Astrocyte (in vitro differentiated cells and primary cell): ENCODE measurements at regions not wholly inside any gene's neighbourhood (a gene's known extent, or its start where the extent isn't known, plus 50 kb on each side); places are given as distances from the start of the nearest gene placed in this dataset.
A peak's percentile ranks its signal among the peaks of the same experiment; 100 is the strongest.

Source experiments
- DNase-seq: peaks from one replicate; pipeline ENCODE4 v3.0.0-alpha.2; 2010; ENCODE audit warnings: low read depth
- FAIRE-seq: peaks from 2 replicates; lab custom pipeline; 2011; peaks lifted over from hg19 to GRCh38; lab: Jason Lieb, UNC
- H2AFZ ChIP-seq: 2 replicates; pipeline ENCODE4 v1.6.0; 2012; ENCODE audit warnings: low read depth, low read length, inconsistent platforms
- H3K27ac ChIP-seq: 2 replicates; pipeline ENCODE4 v1.5.1; 2011; ENCODE audit warnings: low read depth, low read length, inconsistent platforms
- H3K27me3 ChIP-seq: 2 replicates; pipeline ENCODE4 v1.6.0; 2011; ENCODE audit warnings: low read length, inconsistent platforms; ENCODE audit not compliant: insufficient read depth
- H3K36me3 ChIP-seq: 2 replicates; pipeline ENCODE4 v1.5.1; 2011; ENCODE audit warnings: low read length, inconsistent platforms; ENCODE audit not compliant: insufficient read depth
- H3K4me1 ChIP-seq: 2 replicates; pipeline ENCODE4 v1.5.1; 2011; ENCODE audit warnings: low read length, inconsistent platforms; ENCODE audit not compliant: insufficient read depth
- H3K4me2 ChIP-seq: 2 replicates; pipeline ENCODE4 v1.6.0; 2012; ENCODE audit warnings: low read length, inconsistent platforms
- H3K4me3 ChIP-seq: 2 replicates; pipeline ENCODE4 v1.5.1; 2011; ENCODE audit warnings: low read depth, mild to moderate bottlenecking, low read length, inconsistent platforms; ENCODE audit not compliant: insufficient read depth
- H3K79me2 ChIP-seq: 2 replicates; pipeline ENCODE4 v1.6.0; 2012; ENCODE audit warnings: mild to moderate bottlenecking, low read length, inconsistent platforms; ENCODE audit not compliant: insufficient read depth
- H3K9ac ChIP-seq: 2 replicates; pipeline ENCODE4 v1.6.0; 2012; ENCODE audit warnings: mild to moderate bottlenecking, low read length, inconsistent platforms
- H3K9me3 ChIP-seq: 2 replicates; pipeline ENCODE4 v1.5.1; 2012; ENCODE audit warnings: low read depth, mild to moderate bottlenecking, low read length, inconsistent platforms; ENCODE audit not compliant: insufficient read depth
- H4K20me1 ChIP-seq: 2 replicates; pipeline ENCODE4 v1.6.0; 2012; ENCODE audit warnings: low read length, inconsistent platforms; ENCODE audit not compliant: insufficient read depth
- H3K27ac Mint-ChIP-seq: one replicate; pipeline ENCODE4 v1.8.0; 2021; ENCODE audit warnings: mild to moderate bottlenecking, mixed read lengths; ENCODE audit not compliant: unreplicated experiment
- H3K27me3 Mint-ChIP-seq: one replicate; pipeline ENCODE4 v1.8.0; 2021; ENCODE audit warnings: low read depth, mixed read lengths; ENCODE audit not compliant: unreplicated experiment
- H3K36me3 Mint-ChIP-seq: one replicate; pipeline ENCODE4 v1.8.0; 2021; ENCODE audit warnings: low read depth, mixed read lengths; ENCODE audit not compliant: unreplicated experiment
- H3K4me1 Mint-ChIP-seq: one replicate; pipeline ENCODE4 v1.8.0; 2021; ENCODE audit warnings: low read depth, mixed read lengths; ENCODE audit not compliant: unreplicated experiment
- H3K4me3 Mint-ChIP-seq: one replicate; pipeline ENCODE4 v1.8.0; 2021; ENCODE audit warnings: mild to moderate bottlenecking, moderate library complexity, mixed read lengths; ENCODE audit not compliant: unreplicated experiment
- H3K9me3 Mint-ChIP-seq: one replicate; pipeline ENCODE4 v1.8.0; 2021; ENCODE audit warnings: mild to moderate bottlenecking, mixed read lengths; ENCODE audit not compliant: unreplicated experiment
- CTCF ChIP-seq: IDR thresholded peaks from 2 replicates; pipeline ENCODE4 v1.5.1; 2011; ENCODE audit warnings: low read depth, mild to moderate bottlenecking, inconsistent platforms, low read length, moderate library complexity; ENCODE audit not compliant: insufficient read depth
- EZH2 ChIP-seq: IDR thresholded peaks from 2 replicates; pipeline ENCODE4 v1.6.1; 2012; ENCODE audit warnings: mild to moderate bottlenecking, low read length, inconsistent platforms; ENCODE audit not compliant: insufficient read depth

- Histone ChIP-seq H3K4me3 (no peak overlapping the region), H3K9ac (no peak overlapping the region), H3K27ac (no peak overlapping the region), H3K9me3 (no peaks in the 10 kb centered on the region), H2AFZ (no peak overlapping the region), H3K36me3 (no peaks in the 10 kb centered on the region), H4K20me1 (no peaks in the 10 kb centered on the region), H3K4me1 (peaks cover 16% of the 10 kb centered on the region), H3K79me2 (no peaks in the 10 kb centered on the region), H3K27me3 (no peaks in the 10 kb centered on the region), H3K4me2 (no peak overlapping the region)
- Mint-ChIP-seq H3K27me3 (peaks cover 20% of the 10 kb centered on the region), H3K36me3 (no peaks in the 10 kb centered on the region), H3K27ac (no peak overlapping the region), H3K4me1 (no peaks in the 10 kb centered on the region), H3K9me3 (peaks cover under 1% of the 10 kb centered on the region), H3K4me3 (no peak overlapping the region)
- DNase-seq = no peak
- TF ChIP-seq CTCF = no peak
- TF ChIP-seq EZH2 = no peak
- FAIRE-seq = no peak
These were observed 73.0 kb downstream of the RRM2 start for GRCh38 chr2:10195278-10196109.

GRCh38 chr2:10196110-10196892, 73.8 kb downstream of the RRM2 start:
- no peak overlapping the region for H3K9ac ChIP-seq
- H3K27me3 ChIP-seq = no peaks in the 10 kb centered on the region
- no peaks in the 10 kb centered on the region for H3K9me3 ChIP-seq
- no peak overlapping the region for H3K4me3 ChIP-seq
- no peaks in the 10 kb centered on the region for H3K36me3 Mint-ChIP-seq
- H3K27me3 Mint-ChIP-seq = peaks cover 17% of the 10 kb centered on the region
- DNase-seq (peak; percentile 31), FAIRE-seq (no peak)
- TF ChIP-seq CTCF (no peak), EZH2 (no peak)
- peak overlapping the region; percentile 26 for H2AFZ ChIP-seq
- H3K4me2 ChIP-seq = no peak overlapping the region
- peaks cover 16% of the 10 kb centered on the region for H3K4me1 ChIP-seq
- H4K20me1 ChIP-seq = no peaks in the 10 kb centered on the region
- H3K9me3 Mint-ChIP-seq = no peaks in the 10 kb centered on the region
- H3K4me3 Mint-ChIP-seq = no peak overlapping the region
- H3K27ac Mint-ChIP-seq = no peak overlapping the region
- H3K4me1 Mint-ChIP-seq = no peaks in the 10 kb centered on the region
- H3K27ac ChIP-seq = no peak overlapping the region
- H3K79me2 ChIP-seq = no peaks in the 10 kb centered on the region
- H3K36me3 ChIP-seq = no peaks in the 10 kb centered on the region
